Superior temporal gyrus (tissue), 1 donor: ENCODE measurements at regions not wholly inside any gene's neighbourhood (a gene's known extent, or its start where the extent isn't known, plus 50 kb on each side); places are given as distances from the start of the nearest gene placed in this dataset.
A peak's percentile ranks its signal among the peaks of the same experiment; 100 is the strongest.

Experiments
- DNase-seq: peaks from one replicate; pipeline ENCODE4 v3.0.0-alpha.2; 2016; ENCODE audit errors: extremely low spot score

- no peak for DNase-seq
Observed at GRCh38 chr7:132072873-132073272, 503.4 kb downstream of the PLXNA4 start.

- no peak for DNase-seq
Observed at GRCh38 chr7:132072165-132072564, 504.1 kb downstream of the PLXNA4 start.

DNA sequence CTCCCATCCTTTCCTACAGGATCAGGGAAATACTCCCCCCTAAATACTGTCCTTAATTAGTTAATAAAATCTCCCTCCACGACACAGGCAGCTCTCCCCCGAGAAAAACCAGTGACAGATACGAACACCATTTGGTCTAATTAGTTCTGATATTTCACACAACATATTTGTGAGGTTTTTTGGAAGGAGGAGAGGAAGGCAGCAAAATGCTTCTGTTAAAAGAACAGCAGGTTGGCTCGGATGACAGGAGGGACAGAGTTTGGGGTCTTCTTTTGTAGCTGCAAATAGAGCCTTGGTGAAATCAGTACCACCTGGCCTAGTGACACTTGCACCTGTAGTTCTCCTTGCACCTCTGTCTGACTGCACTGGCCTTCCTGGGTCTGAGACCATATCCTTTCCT is 507.0 kb downstream of the PLXNA4 start:
- DNase-seq, result no peak

DNA sequence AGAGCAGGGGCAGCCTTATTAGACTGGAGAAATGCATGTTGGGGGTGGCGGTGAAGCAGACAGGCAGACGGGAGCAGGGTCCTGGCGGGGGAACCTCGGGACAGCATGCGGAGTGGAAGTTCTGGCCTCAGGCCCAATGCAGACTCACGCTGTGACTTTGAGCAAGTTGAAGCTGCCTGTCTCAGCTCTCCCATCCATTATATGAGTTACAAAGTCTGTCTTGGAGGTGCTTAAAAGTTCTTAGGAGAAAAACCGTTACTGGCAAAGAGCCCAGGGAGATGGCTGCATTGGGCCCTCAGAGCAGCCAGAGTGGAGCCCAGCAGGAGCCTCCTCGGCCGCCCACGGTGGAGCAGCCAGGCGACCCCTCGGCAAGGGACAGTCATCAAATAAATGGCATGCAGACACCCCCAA is 509.5 kb downstream of the PLXNA4 start:
- DNase-seq, result peak; percentile 28

DNA sequence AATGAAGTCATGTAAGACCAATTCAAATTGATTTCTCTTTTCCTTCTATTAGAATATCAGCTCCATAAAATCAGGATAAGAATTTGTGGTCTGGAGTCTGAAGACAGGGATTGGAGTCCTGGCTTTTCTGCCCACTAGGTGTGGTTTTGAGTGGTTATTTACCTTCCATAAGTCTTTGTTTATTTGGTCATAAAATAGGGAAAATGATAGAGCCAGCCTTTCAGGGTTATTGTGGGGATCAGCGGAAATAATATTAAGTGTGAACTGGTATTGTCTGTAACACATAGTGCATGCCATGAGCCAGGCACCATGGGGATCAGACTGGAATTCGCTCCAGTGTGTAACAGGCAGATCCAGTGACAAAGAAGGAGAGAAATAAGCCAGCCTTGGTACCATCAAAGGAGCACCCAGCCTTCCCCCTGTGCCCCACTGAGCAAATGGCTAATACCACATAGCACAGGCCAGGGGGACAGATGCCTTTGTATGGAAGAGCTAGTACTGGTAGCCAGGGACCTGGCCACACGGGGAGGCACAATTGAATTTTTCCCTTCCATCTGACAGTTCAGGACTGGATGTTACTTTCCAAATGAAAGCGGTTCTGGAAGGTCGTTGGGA is 509.7 kb upstream of the PODXL start:
- DNase-seq, result peak; percentile 42

DNA sequence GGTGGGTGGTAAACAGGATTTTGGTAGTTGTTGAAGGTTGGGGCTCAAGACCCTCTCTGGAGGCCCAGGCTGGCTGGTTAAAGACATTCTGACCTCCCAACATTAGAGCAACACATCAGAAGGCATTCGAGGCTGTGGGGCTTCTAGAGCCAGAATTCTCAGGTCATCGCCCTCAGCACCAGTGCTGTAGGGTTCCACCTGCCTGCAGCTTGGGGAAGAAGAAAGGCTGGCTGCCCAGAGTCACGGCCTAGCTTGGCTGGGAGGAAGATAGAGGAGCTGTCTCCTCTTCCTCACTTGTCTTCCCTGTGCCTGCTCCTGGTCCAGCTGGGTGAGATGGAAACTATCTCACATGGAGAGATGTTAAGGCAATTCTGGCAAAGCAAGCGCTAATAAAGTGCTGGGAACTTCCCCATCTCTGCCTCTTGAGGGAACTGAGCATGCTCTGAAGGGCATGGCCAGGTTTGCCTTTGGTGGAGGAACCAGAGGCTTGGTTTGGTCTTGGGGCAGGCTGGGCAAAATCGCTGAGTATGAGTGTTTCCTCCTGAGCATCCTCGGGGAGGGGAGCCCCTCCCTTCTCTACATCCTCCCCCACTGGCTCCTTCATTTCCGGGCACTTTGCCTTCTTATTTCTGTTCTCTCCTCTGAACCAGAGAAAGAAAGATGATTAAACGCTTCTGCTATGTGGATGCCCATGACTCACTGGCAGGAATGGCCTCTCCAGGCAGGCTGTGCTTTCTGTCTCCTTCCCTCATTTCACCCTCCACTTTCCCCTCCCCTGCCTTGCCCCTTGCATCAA is 509.0 kb upstream of the PODXL start:
- peak; percentile 72 for DNase-seq

- DNase-seq, result no peak
Observed at GRCh38 chr7:132063800-132064199, 507.4 kb upstream of the PODXL start.

DNA sequence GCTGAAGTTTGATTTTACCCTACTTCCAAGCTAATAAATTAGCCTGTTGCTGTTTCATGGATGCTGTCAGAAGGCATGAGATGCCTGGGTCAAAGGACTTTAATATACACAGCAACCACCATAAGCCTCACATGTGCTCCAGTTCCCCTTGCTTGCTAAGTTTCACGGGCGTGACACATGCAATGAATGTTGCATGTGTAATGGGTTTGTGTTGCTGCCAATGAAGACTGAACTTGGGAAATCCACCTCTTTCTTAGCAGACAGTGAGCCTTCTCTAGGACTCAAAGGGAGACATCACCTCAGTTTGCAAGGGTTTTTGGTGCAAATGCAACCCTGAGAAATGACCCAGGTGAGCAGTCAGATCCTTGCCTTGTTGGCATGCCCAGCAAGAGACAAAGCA is 505.5 kb upstream of the PODXL start:
- no peak for DNase-seq

GRCh38 chr7:132059141-132059540 is 502.7 kb upstream of the PODXL start:
- no peak for DNase-seq

DNA sequence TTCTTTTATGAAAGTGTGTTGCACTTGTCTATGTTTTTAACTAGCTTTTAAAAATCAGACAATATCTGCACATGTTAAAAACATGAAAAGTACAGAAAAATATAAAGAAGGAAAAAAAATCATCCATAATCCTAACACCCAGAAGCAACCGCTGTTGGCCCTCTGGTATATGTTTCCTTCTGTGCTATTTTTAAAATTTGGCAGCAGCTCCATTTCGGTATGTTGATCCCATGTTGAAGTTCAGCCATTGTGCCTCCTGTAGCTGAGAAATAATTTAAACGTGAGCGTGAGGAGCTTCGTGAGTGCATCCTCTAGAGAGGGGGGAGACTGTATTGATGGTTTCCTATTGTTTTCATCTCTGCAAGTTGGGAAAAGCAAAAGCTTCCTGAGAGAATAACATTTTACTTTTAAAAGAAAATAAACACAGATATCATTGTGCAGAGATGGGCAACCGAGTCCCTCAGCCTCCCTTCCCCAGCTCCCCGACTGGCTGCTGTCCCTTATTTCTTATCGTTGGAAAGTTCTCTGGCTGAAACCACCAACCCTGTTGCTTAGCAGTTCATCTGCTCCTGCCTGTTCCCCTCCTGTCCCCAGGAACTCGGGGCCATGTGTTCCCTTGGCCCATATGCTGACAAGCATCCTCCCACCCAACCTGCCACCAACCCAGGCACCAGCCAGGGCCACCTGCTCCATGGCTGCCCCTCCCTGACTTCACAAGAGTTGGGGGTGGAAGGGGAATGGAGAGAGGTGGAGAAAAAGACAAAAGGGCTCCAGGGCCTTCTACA is 499.1 kb upstream of the PODXL start:
- DNase-seq, result no peak

DNA sequence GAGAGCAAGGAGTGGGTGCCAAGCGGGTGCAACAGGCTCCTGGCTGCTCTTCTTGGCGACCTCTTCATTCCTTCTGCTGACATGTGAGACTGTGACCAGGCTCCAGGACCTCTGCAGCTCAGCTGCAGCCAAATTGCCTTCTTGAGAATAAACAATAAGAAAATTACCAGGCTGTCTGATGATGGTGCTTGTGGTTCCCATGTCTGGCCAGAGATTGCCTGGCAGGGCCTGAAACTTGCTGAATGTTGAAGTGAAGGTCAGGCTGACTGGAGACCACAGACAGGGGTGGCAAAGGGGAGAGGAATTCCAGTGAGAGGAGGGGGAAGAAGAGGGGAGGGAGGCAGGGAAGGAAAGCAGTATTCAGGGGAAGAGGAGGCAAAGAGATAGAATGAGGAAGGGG is 497.4 kb upstream of the PODXL start:
- no peak for DNase-seq

GRCh38 chr7:132051311-132051710 is 494.9 kb upstream of the PODXL start:
- DNase-seq, result no peak

DNA sequence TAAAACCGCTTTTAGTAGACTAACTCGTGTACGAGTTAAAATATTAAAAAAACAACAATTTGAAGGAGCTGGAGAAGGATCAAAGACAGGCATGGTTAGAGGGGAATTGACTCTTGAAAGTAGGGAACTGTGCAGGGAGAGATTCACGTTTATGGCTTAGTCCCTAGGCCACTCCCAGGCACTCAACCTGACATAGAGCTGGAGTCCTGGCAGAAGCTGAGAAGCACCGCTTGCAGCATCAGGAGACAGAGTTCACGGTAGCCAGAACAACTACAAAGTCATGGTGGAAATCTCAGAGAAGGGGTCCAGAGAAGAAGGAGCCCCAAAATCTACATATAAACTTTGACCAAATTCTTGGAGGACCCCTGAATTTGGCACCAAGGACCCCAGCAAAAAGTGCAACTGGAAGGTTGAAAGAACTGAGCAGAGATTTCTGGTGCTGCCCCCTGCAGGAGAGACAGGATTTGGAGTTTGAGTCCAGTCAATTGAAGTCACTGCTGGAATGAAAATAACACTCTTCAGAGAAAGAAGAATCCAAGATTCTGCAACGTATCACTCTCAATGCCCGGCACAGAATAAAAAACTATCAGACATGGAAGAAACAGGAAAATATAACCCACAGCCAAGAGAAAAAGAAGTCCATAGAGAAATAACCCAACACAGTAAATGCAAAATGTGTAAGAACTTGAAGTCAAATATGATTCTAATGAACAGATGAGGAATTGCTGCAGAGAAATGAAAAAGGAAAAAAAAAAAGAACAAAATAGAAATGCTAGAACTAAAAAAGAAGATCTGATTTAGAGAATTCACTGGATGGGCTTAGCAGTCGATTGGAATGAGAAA is 493.3 kb upstream of the PODXL start:
- DNase-seq, result no peak

DNA sequence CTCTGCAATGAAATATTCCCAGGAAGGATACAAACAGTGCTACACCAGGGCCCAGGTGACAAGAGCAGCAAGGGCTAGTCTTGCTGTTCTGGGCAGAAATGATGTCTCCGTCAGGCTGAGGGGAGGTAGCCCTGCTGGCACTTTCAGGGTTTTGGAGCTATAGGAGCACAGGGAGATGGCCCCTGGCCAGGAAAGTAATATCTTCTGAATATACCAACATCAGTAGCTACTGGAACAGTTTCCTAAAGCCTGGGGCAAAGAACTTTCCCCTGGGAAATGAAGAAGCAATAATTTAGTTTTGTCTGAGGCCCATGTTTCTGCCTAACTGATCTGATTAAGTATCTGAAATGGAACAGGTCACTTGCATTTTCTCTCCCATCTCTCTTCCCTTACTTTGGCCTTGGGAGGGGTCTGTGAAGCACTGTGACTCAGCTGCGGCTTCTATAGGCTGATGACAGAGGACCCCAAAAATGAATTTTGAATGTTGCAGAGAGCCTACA is 489.1 kb upstream of the PODXL start:
- DNase-seq, result no peak

DNA sequence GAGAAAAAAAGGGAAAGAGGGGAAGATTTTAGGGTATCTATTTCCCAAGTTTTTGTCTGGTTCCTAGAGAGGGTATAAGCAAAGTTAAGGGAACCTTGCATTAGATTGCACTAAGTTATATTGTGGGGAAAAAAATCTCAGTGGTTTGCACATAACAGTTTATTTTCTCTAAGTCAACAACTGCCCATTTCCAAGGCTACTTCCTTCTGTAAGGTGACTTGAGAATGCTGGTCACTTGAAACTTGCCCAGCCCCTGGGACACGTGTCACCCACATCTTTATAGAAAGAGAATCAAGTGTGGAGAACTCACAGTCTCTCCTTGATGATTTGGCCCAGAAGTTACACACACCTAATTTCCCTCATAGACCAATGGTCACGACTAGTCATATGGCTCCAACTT is 488.6 kb upstream of the PODXL start:
- no peak for DNase-seq

- DNase-seq, result no peak
Observed at GRCh38 chr7:132044247-132044646, 487.8 kb upstream of the PODXL start.

DNA sequence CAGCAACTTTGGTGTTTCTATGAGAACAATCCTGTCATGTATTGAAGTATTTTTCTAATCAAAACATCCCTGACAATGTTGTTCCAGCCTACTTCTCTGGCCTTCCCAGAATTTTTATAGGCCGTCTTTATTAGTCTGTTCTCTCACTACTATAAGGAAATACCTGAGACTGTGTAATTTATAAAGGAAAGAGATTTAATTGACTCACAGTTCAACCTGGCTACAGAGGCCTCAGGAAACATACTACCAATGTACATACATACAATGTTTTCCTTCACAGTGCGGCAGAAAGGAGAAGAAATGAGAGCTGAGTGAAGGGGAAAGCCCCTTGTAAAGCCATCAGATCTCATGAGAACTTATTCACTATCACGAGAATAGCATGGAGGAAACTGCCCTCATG is 484.7 kb upstream of the PODXL start:
- no peak for DNase-seq

GRCh38 chr7:132035517-132036362 is 479.3 kb upstream of the PODXL start:
- peak; percentile 46 for DNase-seq

GRCh38 chr7:132034748-132035416 is 478.5 kb upstream of the PODXL start:
- DNase-seq, result no peak

DNA sequence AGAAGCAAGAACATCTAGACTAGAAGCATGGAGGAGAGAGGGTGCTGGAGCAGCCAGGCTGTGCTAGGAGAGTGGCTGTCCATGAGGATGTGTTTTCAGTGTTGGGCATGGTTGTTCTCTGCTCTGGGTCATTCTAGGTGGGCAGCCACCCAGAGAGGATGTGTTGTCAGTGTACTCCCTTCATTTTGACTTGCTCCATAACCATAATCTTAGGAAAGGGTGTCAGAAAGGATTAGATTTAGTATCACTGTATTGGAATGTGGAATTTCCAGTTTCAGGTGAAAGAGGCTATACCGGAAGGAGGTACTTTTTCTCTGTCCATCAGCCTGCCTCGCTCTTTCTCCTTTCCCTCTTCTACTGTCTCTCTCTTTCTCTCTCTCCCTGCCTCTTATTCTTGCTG is 474.5 kb upstream of the PODXL start:
- no peak for DNase-seq
